NCI-H1092 treated with DMSO at 0.1 percent for 48 hours (cell line): ENCODE measurements at regions not wholly inside any gene's neighbourhood (a gene's known extent, or its start where the extent isn't known, plus 50 kb on each side); places are given as distances from the start of the nearest gene placed in this dataset.

Source experiments
- DNase-seq: peaks from one replicate; lab custom pipeline; 2025; lab: John Stamatoyannopoulos, UW

GRCh38 chr5:159536646-159537045 is 206.4 kb upstream of the IL12B start:
- no peak for DNase-seq

- no peak for DNase-seq
Observed at GRCh38 chr5:159539678-159540077, 209.4 kb upstream of the IL12B start.

- no peak for DNase-seq
Observed at GRCh38 chr5:159543326-159543725, 213.0 kb upstream of the IL12B start.

GRCh38 chr5:159545156-159545555 is 214.9 kb upstream of the IL12B start:
- no peak for DNase-seq

- no peak for DNase-seq
Observed at GRCh38 chr5:159547466-159548195, 217.3 kb upstream of the IL12B start.

GRCh38 chr5:159548517-159548916 is 218.2 kb upstream of the IL12B start:
- no peak for DNase-seq

- no peak for DNase-seq
Observed at GRCh38 chr5:159549046-159549445, 218.8 kb upstream of the IL12B start.

GRCh38 chr5:159550951-159551350 is 220.7 kb upstream of the IL12B start:
- DNase-seq: no peak

GRCh38 chr5:159552751-159553150 is 222.5 kb upstream of the IL12B start:
- DNase-seq: no peak

GRCh38 chr5:159553792-159554191 is 223.5 kb upstream of the IL12B start:
- DNase-seq: no peak

GRCh38 chr5:159555084-159555483 is 224.8 kb upstream of the IL12B start:
- DNase-seq: no peak

GRCh38 chr5:159559337-159559736 is 229.1 kb upstream of the IL12B start:
- no peak for DNase-seq

- no peak for DNase-seq
Observed at GRCh38 chr5:159560088-159560487, 229.8 kb upstream of the IL12B start.

- no peak for DNase-seq
Observed at GRCh38 chr5:159564031-159564430, 233.7 kb upstream of the IL12B start.

GRCh38 chr5:159566832-159567231 is 236.5 kb upstream of the IL12B start:
- no peak for DNase-seq

- no peak for DNase-seq
Observed at GRCh38 chr5:159567461-159567860, 237.2 kb upstream of the IL12B start.

- DNase-seq: peak; percentile 34
Observed at GRCh38 chr5:159571501-159572244, 241.4 kb upstream of the IL12B start.

GRCh38 chr5:159576902-159577301 is 246.6 kb upstream of the IL12B start:
- DNase-seq: no peak

GRCh38 chr5:159581502-159582249 is 251.4 kb upstream of the IL12B start:
- peak; percentile 63 for DNase-seq

GRCh38 chr5:159582756-159583541 is 252.7 kb upstream of the IL12B start:
- no peak for DNase-seq

GRCh38 chr5:159586921-159587320 is 256.6 kb upstream of the IL12B start:
- DNase-seq: no peak

- DNase-seq: no peak
Observed at GRCh38 chr5:159588941-159589340, 258.7 kb upstream of the IL12B start.
